ENCODE measurements at regions not wholly inside any gene's neighbourhood (a gene's known extent, or its start where the extent isn't known, plus 50 kb on each side); places are given as distances from the start of the nearest gene placed in this dataset.

DNA sequence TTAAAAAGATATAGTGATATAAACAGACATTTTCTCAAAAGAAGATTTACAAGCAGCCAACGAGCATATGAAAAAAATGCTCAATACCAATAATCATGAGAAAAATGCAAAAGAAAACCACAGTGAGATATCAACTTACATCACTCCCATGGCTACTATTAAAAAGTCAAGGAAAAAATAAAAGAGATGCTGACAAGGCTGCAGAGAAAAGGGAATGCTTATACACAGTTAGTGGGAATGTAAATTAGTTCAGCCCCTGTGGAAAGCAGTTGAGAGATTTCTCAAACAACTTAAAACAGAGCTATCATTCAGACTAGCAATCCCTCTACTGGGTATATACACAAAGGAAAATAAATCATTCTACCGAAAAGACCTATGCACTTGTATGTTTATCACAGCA, 97.1 kb upstream of the CARD18 start:
- TF ChIP-seq ATF3 (IDR thresholded peaks at IDR 0.05) (no peak), YY1 (IDR thresholded peaks at IDR 0.05; ENCODE audit: extremely low read depth, insufficient replicate concordance, low read depth, low read length) (no peak), ZNF274 (IDR thresholded peaks at IDR 0.05; ENCODE audit: low read depth, low read length) (no peak), EZH2phosphoT487 (IDR thresholded peaks at IDR 0.05; ENCODE audit: borderline replicate concordance) (no peak), SP1 (IDR thresholded peaks at IDR 0.05; ENCODE audit: low read depth) (no peak), SIN3A (IDR thresholded peaks at IDR 0.05; ENCODE audit: low read depth) (no peak), POLR2A (IDR thresholded peaks at IDR 0.05; ENCODE audit: borderline replicate concordance, extremely low read depth, insufficient read depth, insufficient read length) (no peak), RAD21 (IDR thresholded peaks at IDR 0.05; ENCODE audit: low read depth) (no peak), FOSL1 (IDR thresholded peaks at IDR 0.05; ENCODE audit: low read depth) (no peak), TCF7L2 (IDR thresholded peaks at IDR 0.05; ENCODE audit: borderline replicate concordance, extremely low read depth, insufficient read depth, insufficient read length) (no peak), CTCF (IDR thresholded peaks at IDR 0.05 in 2 of 3, conservative IDR thresholded peaks at IDR 0.05 in 1 of 3; ENCODE audit: borderline replicate concordance in 1 of 3, insufficient read depth in 1 of 3, low read depth in 2 of 3, low read length in 2 of 3) (no peak), ELF1 (IDR thresholded peaks at IDR 0.05; ENCODE audit: borderline replicate concordance, low read depth) (no peak), REST (IDR thresholded peaks at IDR 0.05; ENCODE audit: low read depth) (no peak), CBX3 (IDR thresholded peaks at IDR 0.05; ENCODE audit: low read depth) (no peak), MAX (IDR thresholded peaks at IDR 0.05) (no peak), EZH2 (IDR thresholded peaks at IDR 0.05) (no peak), SRF (IDR thresholded peaks at IDR 0.05; ENCODE audit: low read depth) (no peak), POLR2AphosphoS5 (IDR thresholded peaks at IDR 0.05; ENCODE audit: low read depth, low read length) (no peak), JUND (IDR thresholded peaks at IDR 0.05) (no peak), ZFX (IDR thresholded peaks at IDR 0.05) (no peak)
- H3K4me3 ChIP-seq (replicated peaks in 1 of 2; ENCODE audit: low read depth in 1 of 2, low read length in 2 of 2) = no peak overlapping the region
- intact Hi-C loops (cut with micrococcal nuclease) = no loop called here
- POLR2A ChIA-PET = no interaction called here
- BruUV-seq (replicated peaks) = no TSS peak
- H3K27ac ChIP-seq (ENCODE audit: low read depth, low read length) = no peak overlapping the region
- H4K20me1 ChIP-seq (ENCODE audit: insufficient read depth) = no peaks in the 10 kb centered on the region
- H3K79me2 ChIP-seq (ENCODE audit: insufficient read depth, low read length) = no peaks in the 10 kb centered on the region
- no peak overlapping the region for H3K4me2 ChIP-seq (ENCODE audit: low read length)
- CTCF ChIA-PET = no interaction called here
- RAD21 ChIA-PET (ENCODE audit: low non-redundant PET in 1 of 2, low total read pairs in 2 of 2, uncharacterized antibody in 2 of 2, unreplicated experiment in 2 of 2) = no interaction called here
- no peak for DNase-seq (ENCODE audit: low read depth, low spot score)
- H3K9me3 ChIP-seq (ENCODE audit: control insufficient read depth in 1 of 2, insufficient read depth in 1 of 2, low read depth in 1 of 2, low read length in 2 of 2) = no peaks in the 10 kb centered on the region
- no peak for ATAC-seq
- 0 out of 2 replicates have a peak, but pooled peaks cover 4% of the 10 kb centered on the region for H3K9me2 ChIP-seq (ENCODE audit: insufficient read depth)
- no peaks in the 10 kb centered on the region for H3K36me3 ChIP-seq (ENCODE audit: control insufficient read depth in 1 of 2, insufficient read depth in 2 of 2, low read length in 2 of 2)
- H2AFZ ChIP-seq (ENCODE audit: low read depth, low read length, poor library complexity, severe bottlenecking) = no peak overlapping the region
- no peak overlapping the region for H3K9ac ChIP-seq (ENCODE audit: low read length)
- H3K27me3 ChIP-seq (ENCODE audit: insufficient read depth, low read length) = no peaks in the 10 kb centered on the region
- H3K4me1 ChIP-seq (ENCODE audit: control insufficient read depth in 1 of 2, insufficient read depth in 2 of 2, low read length in 2 of 2) = no peaks in the 10 kb centered on the region

Data from HCT116 (cell line).